Suppressor macrophage treated with lipopolysaccharide for 1 hour (primary cell): ENCODE measurements at regions not wholly inside any gene's neighbourhood (a gene's known extent, or its start where the extent isn't known, plus 50 kb on each side); places are given as distances from the start of the nearest gene placed in this dataset.

Experiments
- DNase-seq, 3 donors: peaks; one replicate each; pipeline ENCODE4 v3.0.0-alpha.2; 2020 to 2022

- no peak for DNase-seq
Observed at GRCh38 chr2:201969241-201969937, 64.3 kb upstream of the FZD7 start.

DNA sequence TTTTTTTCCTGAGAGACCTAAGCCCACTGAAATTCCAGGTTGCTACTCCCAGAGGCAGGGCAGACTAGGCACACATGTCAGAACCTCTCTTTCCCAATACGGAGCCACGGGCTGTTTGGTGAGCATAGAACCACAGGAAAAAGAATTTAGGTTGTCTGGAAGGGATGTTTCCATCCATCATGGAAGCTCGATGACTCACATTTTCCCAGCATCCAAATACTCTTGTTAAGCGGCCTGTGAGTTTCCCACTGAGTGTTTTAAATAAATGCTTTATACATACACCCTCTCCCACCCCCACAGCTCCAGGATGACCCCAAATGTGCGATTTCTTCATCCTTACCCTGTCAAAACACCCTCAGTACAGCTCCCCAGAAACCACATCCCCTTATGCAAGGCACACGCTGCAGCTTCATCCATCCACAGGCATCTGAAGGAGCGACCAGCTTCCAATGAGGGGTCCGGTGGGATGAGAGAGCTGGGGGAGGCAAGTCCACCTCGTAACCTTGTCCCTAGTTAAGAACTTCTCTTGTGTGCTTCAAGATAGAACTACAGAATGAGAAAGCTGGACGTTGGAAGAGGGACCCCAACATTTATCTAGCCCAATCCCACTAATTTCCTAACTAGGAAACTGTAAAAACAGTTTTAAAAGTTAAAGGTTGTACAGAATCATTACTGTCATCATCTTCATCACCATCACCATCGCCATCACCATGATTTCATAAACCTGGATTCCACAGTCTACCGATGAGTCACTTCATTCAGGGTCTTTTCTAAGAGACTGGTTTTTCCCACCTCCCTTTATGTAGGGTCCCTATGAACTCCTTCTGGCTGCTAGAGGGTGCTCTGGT, 63.5 kb upstream of the FZD7 start:
- DNase-seq, result peak; percentile 30 to 61 (median 41)

DNA sequence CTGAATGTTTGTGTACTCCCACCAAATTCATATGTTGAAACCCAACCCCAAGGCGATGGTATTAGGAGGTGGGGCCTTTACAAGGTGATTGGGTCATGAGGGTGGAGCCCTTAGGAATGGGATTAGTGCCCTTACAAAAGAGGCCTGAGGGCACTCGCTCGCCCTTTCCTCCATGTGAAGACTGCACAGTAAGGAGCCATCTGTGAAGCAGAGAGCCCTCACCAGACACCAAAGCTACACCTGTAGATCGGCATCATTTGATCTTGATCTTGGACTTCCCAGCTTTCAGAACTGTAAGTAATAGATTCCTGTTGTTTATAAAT, 62.9 kb upstream of the FZD7 start:
- no peak for DNase-seq

GRCh38 chr2:201971531-201972228, 62.0 kb upstream of the FZD7 start:
- peak in 1 of 3 donors; percentile 22 for DNase-seq

DNA sequence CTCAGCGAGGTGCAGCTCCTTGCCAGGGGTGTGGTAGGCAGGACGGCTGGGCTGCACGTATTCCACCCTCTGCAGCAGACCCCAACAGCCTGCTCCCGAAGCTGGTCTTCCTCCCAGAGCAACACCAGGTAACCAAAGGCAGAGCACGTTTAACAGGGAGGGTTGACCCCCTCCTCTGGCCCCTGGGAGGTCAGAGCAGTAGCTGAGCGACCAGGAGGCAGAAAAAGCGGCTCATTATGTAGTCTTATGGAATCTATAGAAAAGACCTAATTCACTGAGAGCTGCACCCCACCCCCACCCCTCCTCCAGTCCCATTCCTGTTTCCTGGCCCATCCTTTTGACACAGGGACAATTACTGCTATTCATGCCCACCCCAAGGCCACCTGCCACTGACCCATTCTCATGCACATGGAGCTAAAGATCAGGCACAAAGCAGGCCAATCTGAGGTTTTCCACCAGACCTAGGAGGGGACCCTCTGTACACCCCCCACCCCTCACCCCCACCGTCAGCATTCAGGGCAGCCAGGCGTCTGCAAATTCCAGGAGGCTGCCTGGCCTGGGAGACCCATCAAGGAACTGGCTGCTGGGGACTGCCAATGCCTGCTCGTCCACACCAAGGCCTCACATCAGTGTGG, 60.9 kb upstream of the FZD7 start:
- DNase-seq, result no peak

- no peak for DNase-seq
Observed at GRCh38 chr2:201973305-201973928, 60.2 kb upstream of the FZD7 start.

GRCh38 chr2:201974171-201975100, 59.2 kb upstream of the FZD7 start:
- DNase-seq, result no peak

- DNase-seq, result no peak
Observed at GRCh38 chr2:201975434-201975833, 58.2 kb upstream of the FZD7 start.

DNA sequence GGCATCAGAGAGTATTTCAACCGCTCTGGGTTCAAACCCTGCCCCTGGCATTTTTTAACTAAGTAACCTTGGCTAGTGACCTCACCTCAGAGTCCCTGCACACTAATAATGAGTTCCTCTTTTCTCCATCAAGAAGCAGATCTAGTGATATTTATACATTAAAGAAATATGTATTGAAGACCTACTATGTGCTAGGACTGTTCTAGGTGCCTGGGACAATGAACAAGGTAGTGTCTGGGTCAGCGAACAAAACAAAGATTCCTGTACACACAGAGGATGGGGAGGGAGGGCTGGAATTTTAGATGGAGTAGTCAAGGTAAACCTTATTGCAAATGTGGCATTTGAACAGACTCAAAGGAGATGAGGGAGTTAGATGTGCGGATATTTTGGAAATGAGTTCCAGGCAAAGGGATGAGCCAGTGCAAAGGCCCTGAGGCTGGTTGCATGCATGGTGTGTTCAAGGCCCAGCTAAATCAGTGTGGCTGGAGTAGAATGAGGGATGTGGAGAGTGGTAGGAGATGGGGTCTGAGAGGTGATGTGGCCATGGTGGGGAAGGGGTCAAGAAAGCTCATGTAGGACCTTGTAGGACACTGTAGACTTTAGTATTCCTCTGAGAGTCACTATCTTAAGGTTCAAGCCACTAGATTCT, 57.6 kb upstream of the FZD7 start:
- no peak for DNase-seq

DNA sequence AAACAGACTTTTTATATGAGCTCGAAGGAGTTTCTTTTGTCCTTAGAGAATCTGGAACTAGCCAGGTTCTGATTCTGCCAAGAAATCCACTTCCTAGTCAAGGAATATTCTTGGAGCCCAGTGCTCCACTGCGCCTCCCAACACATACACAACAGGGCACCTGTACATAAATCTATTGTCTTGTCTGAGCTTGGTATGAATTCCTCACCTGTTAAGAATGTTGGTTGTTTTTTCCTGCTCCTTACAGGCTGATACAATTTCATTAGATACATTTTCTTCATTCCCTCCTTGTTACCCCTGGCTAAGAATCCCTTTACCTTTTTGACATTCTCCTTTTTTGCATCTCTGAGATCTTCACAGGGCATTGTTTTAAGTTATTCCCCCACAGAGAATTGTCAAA, 56.0 kb upstream of the FZD7 start:
- no peak for DNase-seq

DNA sequence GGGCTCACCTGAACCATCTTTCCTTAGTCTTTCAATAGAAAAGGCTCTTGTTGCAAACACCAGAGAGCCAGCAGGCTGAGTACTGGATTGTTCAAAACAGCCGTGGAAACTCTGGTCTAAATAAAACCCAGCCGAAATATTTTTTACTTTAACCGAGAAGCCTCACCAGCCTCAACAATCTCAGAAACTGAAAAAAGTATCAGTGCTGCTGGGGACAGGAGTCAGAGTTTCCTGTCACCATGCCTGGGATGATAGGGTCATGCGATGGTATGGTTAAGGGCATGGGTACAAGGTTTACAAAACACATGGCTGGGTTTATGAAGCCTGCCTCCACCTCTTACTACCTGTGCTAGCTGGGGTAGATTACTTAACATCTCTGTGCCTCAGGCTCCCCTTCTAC, 55.3 kb upstream of the FZD7 start:
- no peak for DNase-seq

DNA sequence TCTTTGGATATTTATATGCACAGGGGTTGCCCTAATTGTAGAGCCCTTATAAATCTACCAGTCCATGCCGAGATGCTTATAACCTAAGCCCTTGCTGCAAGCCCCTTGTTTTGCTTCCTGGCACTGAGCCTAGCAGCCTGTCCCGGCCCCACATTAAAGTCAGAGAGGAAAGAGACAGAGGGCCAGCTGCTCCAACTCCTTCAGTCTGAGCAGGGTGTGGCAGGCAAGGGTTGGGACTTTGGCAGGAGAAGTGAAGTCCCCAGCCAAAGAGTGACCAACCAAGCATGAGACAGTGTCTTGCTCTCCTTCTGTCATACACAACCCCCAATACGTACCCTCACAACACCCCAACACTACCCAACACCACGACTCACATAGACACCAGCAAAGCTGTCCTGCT, 54.7 kb upstream of the FZD7 start:
- DNase-seq, result no peak

- no peak for DNase-seq
Observed at GRCh38 chr2:201980389-201980821, 53.2 kb upstream of the FZD7 start.

- DNase-seq, result no peak
Observed at GRCh38 chr2:201980946-201981345, 52.7 kb upstream of the FZD7 start.

DNA sequence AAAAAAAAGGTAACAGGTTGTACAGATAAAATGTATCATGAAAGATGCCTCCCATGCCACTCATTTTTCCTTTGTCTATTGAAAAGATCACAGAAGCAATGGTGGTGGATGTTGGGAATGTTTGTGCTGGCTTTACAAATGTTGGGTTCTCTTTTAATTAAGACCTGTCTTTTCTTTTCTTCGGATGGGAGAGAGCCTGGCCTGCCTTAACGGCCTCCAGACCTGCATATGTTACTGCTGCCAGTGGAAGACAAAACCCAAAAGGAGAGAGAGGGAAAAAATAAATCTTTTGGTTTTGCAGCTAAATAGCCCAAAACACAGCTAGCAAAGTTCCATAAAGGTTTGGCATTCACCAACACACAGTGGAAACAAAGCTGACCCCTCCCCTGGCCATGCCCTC, 50.5 kb upstream of the FZD7 start:
- DNase-seq, result no peak

DNA sequence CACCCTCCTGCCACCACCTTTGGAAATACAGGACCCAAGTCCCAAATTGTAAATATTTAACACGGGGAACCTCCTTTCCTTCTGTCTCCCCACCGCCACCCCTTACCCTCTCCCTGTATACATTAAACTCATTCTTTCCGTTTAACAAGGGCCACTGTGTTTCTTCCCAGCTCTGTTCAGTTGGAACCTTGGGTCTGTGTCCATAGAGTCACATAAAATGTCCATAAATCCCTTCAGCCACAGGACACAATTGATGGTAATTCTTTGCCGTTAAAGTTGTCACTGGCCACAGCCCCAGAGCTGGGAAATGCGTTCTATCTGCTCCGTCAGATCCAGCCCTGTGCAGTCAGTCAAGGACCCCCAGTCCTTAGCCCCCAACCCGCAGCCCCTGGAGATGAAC, 49.9 kb upstream of the FZD7 start:
- no peak for DNase-seq
